Endothelial cell of umbilical vein (primary cell): ENCODE measurements at regions not wholly inside any gene's neighbourhood (a gene's known extent, or its start where the extent isn't known, plus 50 kb on each side); places are given as distances from the start of the nearest gene placed in this dataset.

Experiments
- BruUV-seq: library from RNA; stranded (reverse); fragments of 400-500 nt; replicated peaks from 2 replicates; lab custom pipeline; 2021; lab: Mats Ljungman, UMichigan
- CTCF ChIA-PET: fragments of 300-600, 350-600 bp; sonication (Branson Sonifier 250); formaldehyde crosslinking; loops from one replicate; lab custom pipeline; 2021; ENCODE audit warnings: antibody characterized with exemption, inconsistent platforms; lab: Charles Lee
- POLR2A ChIA-PET: fragments of 300-600, 350-600 bp; sonication (Branson Sonifier 250); formaldehyde crosslinking; loops from one replicate; lab custom pipeline; 2021; ENCODE audit warnings: antibody characterized with exemption, inconsistent platforms; lab: Charles Lee
- DNase-seq: peaks from one replicate; pipeline ENCODE4 v3.0.0-alpha.2; 2011; ENCODE audit warnings: low read depth, low spot score
- FAIRE-seq: peaks from 2 replicates; lab custom pipeline; 2011; peaks lifted over from hg19 to GRCh38; lab: Jason Lieb, UNC
- H2AFZ ChIP-seq: 2 replicates; pipeline ENCODE4 v1.6.0; 2012; ENCODE audit warnings: low read depth, low read length, control low read depth, inconsistent platforms
- H3K27ac ChIP-seq: 2 replicates; pipeline ENCODE4 v1.5.1; 2011; ENCODE audit warnings: low read depth, mild to moderate bottlenecking, control low read depth, low read length, moderate library complexity; ENCODE audit not compliant: insufficient read depth
- H3K27me3 ChIP-seq, 2 experiments: 2 replicates each; pipeline versions ENCODE4 v1.6.0 to v1.6.1; 2011; ENCODE audit warnings: low read length in 2 of 2, mixed read lengths in 1 of 2; ENCODE audit not compliant: control insufficient read depth in 2 of 2, insufficient read depth in 2 of 2
- H3K36me3 ChIP-seq, 2 experiments: 2 replicates in 1 of 2; 3 replicates in 1 of 2; pipeline ENCODE4 v1.5.1; 2011; ENCODE audit warnings: low read length in 2 of 2, mild to moderate bottlenecking in 1 of 2, moderate library complexity in 1 of 2; ENCODE audit not compliant: control insufficient read depth in 2 of 2, insufficient read depth in 2 of 2; ENCODE audit errors: extremely low read depth in 1 of 2
- H3K4me1 ChIP-seq: 3 replicates; pipeline ENCODE4 v1.5.1; 2011; ENCODE audit warnings: mild to moderate bottlenecking, low read length; ENCODE audit not compliant: control insufficient read depth, insufficient read depth; ENCODE audit errors: extremely low read depth
- H3K4me2 ChIP-seq: 2 replicates; pipeline ENCODE4 v1.6.1; 2011; ENCODE audit warnings: low read length, control low read depth, mixed read lengths; ENCODE audit not compliant: insufficient read depth
- H3K4me3 ChIP-seq, 3 experiments: fragments of 200-600 bp in 1 of 3; sonication (generic), shearing (Covaris generic) in 1 of 3; replicated peaks in 1 of 3; 2 replicates each; pipeline ENCODE4 v1.5.1; 2011 to 2016; ENCODE audit warnings: control low read depth in 3 of 3, low read length in 3 of 3, mild to moderate bottlenecking in 2 of 3, inconsistent platforms in 1 of 3, low read depth in 1 of 3, moderate library complexity in 1 of 3; ENCODE audit not compliant: insufficient read depth in 1 of 3
- H3K79me2 ChIP-seq: 2 replicates; pipeline ENCODE4 v1.6.0; 2012; ENCODE audit warnings: low read length, inconsistent platforms; ENCODE audit not compliant: control insufficient read depth, insufficient read depth
- H3K9ac ChIP-seq: replicated peaks from 2 replicates; pipeline ENCODE3; 2011; ENCODE audit warnings: low read length, control low read depth; ENCODE audit not compliant: insufficient read depth; ENCODE audit errors: extremely low read depth
- H3K9me1 ChIP-seq: replicated peaks from 3 replicates; pipeline ENCODE4 v1.6.0; 2011; ENCODE audit warnings: mild to moderate bottlenecking, low read length; ENCODE audit not compliant: control insufficient read depth, insufficient read depth; ENCODE audit errors: extremely low read depth
- H3K9me3 ChIP-seq: replicated peaks from 2 replicates; pipeline ENCODE4 v1.5.1; 2012; ENCODE audit warnings: low read length, inconsistent platforms; ENCODE audit not compliant: control insufficient read depth, insufficient read depth
- H4K20me1 ChIP-seq: replicated peaks from 2 replicates; pipeline ENCODE3; 2011; ENCODE audit warnings: mild to moderate bottlenecking, low read length; ENCODE audit not compliant: control insufficient read depth, insufficient read depth; ENCODE audit errors: extremely low read depth
- CTCF ChIP-seq, 2 donors: IDR thresholded peaks; 1 replicate in 1 of 2; 2 replicates in 1 of 2; pipeline ENCODE4 v1.5.1; 2011; ENCODE audit warnings: low read length in 2 of 2, mild to moderate bottlenecking in 2 of 2, moderate library complexity in 2 of 2, control low read depth in 1 of 2, inconsistent platforms in 1 of 2, low read depth in 1 of 2; ENCODE audit not compliant: insufficient read depth in 1 of 2; ENCODE audit errors: extremely low read depth in 1 of 2
- EZH2 ChIP-seq: IDR thresholded peaks from 2 replicates; pipeline ENCODE4 v1.6.1; 2012; ENCODE audit warnings: borderline replicate concordance, low read depth, mild to moderate bottlenecking, moderate library complexity, low read length, inconsistent platforms; ENCODE audit not compliant: severe bottlenecking
- FOS ChIP-seq: IDR thresholded peaks from 2 replicates; pipeline ENCODE4 v1.6.1; 2011; ENCODE audit warnings: mild to moderate bottlenecking, low read length, moderate library complexity, borderline replicate concordance; ENCODE audit not compliant: insufficient read depth
- GATA2 ChIP-seq: IDR thresholded peaks from 2 replicates; pipeline ENCODE4 v1.7.0; 2011; ENCODE audit warnings: low read depth, mild to moderate bottlenecking, moderate library complexity, mixed read lengths, low read length; ENCODE audit not compliant: insufficient read length, insufficient read depth
- JUN ChIP-seq: IDR thresholded peaks from 2 replicates; pipeline ENCODE4 v1.6.1; 2011; ENCODE audit warnings: borderline replicate concordance, low read depth; ENCODE audit not compliant: insufficient read length, insufficient read depth
- MAX ChIP-seq: IDR thresholded peaks from 2 replicates; pipeline ENCODE4 v1.6.1; 2011; ENCODE audit not compliant: insufficient read depth, insufficient read length
- MYC ChIP-seq: IDR thresholded peaks from one replicate; pipeline ENCODE4 v1.6.1; 2011; ENCODE audit warnings: mild to moderate bottlenecking, low read depth, low read length
- POLR2A ChIP-seq: IDR thresholded peaks from 2 replicates; pipeline ENCODE4 v1.6.1; 2012; ENCODE audit warnings: low read depth, mild to moderate bottlenecking, control low read depth, low read length
- POLR2AphosphoS5 ChIP-seq: IDR thresholded peaks from 2 replicates; pipeline ENCODE4 v1.6.1; 2012; ENCODE audit warnings: low read depth, mild to moderate bottlenecking, control low read depth, low read length, moderate library complexity; ENCODE audit not compliant: insufficient read depth
- dilution Hi-C: fragments of 300-500 bp; cut with MboI; formaldehyde crosslinking; loops from one replicate; pipeline ENCODE4 v1.15.0; 2019; ENCODE audit warnings: low sequenced_read_pairs; ENCODE audit not compliant: extremely low pct_ligation_motif_present
- intact Hi-C: fragments of 100-400 bp; cut with micrococcal nuclease; formaldehyde crosslinking; loops from one replicate; pipeline ENCODE4 v1.10.0; 2022

GRCh38 chr1:30005972-30006619 lies 717.3 kb downstream of the MATN1 start:
- POLR2A ChIA-PET, result no interaction called here
- Histone ChIP-seq H3K27me3 (no peaks in the 10 kb centered on the region), H3K9me1 (no peaks in the 10 kb centered on the region), H3K9ac (no peak overlapping the region), H3K4me3 (no peak overlapping the region), H3K4me2 (no peak overlapping the region), H3K27ac (no peak overlapping the region), H2AFZ (no peak overlapping the region), H3K36me3 (no peaks in the 10 kb centered on the region), H3K9me3 (no peaks in the 10 kb centered on the region), H3K79me2 (no peaks in the 10 kb centered on the region), H4K20me1 (no peaks in the 10 kb centered on the region), H3K4me1 (no peaks in the 10 kb centered on the region)
- FAIRE-seq (no peak), DNase-seq (no peak)
- TF ChIP-seq CTCF (IDR thresholded peaks at IDR 0.05; ENCODE audit: extremely low read depth in 1 of 2, insufficient read depth in 1 of 2, low read depth in 1 of 2, low read length in 2 of 2) (no peak), FOS (no peak), MYC (no peak), POLR2AphosphoS5 (no peak), EZH2 (no peak), MAX (no peak), POLR2A (no peak), GATA2 (no peak), JUN (no peak)
- CTCF ChIA-PET, result no interaction called here
- dilution Hi-C loops (no loop called here), intact Hi-C loops (no loop called here)
- no TSS peak for BruUV-seq
